Neural progenitor cell (in vitro differentiated cells): ENCODE measurements at regions not wholly inside any gene's neighbourhood (a gene's known extent, or its start where the extent isn't known, plus 50 kb on each side); places are given as distances from the start of the nearest gene placed in this dataset.
"Not testable (repeated sequence)": the region's sequence is repeated elsewhere in the genome, so short reads cannot be mapped to it uniquely, and the experiment has no call there.

ENCODE experiments used
- DNase-seq: peaks from one replicate; pipeline ENCODE4 v3.0.0-alpha.2; 2016; ENCODE audit warnings: low spot score
- H2AFZ ChIP-seq: fragments of 200-600 bp; sonication (generic); replicated peaks from 2 replicates; pipeline ENCODE4 v1.6.1; 2016; ENCODE audit warnings: antibody characterized with exemption
- H3F3A ChIP-seq: fragments of 200-600 bp; sonication (generic); 2 replicates; pipeline ENCODE4 v1.6.1; 2016; ENCODE audit warnings: antibody characterized with exemption, low read depth
- H3K27ac ChIP-seq: fragments of 200-600 bp; sonication (generic); 2 replicates; pipeline ENCODE4 v1.5.1; 2016; ENCODE audit warnings: mild to moderate bottlenecking
- H3K27me3 ChIP-seq: fragments of 200-600 bp; sonication (generic); 2 replicates; pipeline ENCODE4 v1.6.1; 2016; ENCODE audit warnings: mild to moderate bottlenecking, moderate library complexity
- H3K36me3 ChIP-seq: fragments of 200-600 bp; sonication (generic); 2 replicates; pipeline ENCODE4 v1.5.1; 2016
- H3K4me1 ChIP-seq: fragments of 200-600 bp; sonication (generic); 2 replicates; pipeline ENCODE4 v1.6.1; 2016; ENCODE audit warnings: mixed run types
- H3K4me2 ChIP-seq: fragments of 200-600 bp; sonication (generic); 2 replicates; pipeline ENCODE4 v1.6.1; 2016
- H3K4me3 ChIP-seq: fragments of 200-600 bp; sonication (generic); 2 replicates; pipeline ENCODE4 v1.5.1; 2016
- H3K79me2 ChIP-seq: fragments of 200-600 bp; sonication (generic); 2 replicates; pipeline ENCODE4 v1.6.1; 2016; ENCODE audit warnings: low read depth
- H3K9ac ChIP-seq: fragments of 200-600 bp; sonication (generic); 2 replicates; pipeline ENCODE4 v1.6.1; 2016
- H3K9me3 ChIP-seq: fragments of 200-600 bp; sonication (generic); 2 replicates; pipeline ENCODE4 v1.5.1; 2016; ENCODE audit warnings: low read depth
- H4K20me1 ChIP-seq: fragments of 200-600 bp; sonication (generic); 2 replicates; pipeline ENCODE4 v1.6.1; 2016; ENCODE audit warnings: low read depth
- H3K27ac Mint-ChIP-seq: 3 replicates; pipeline ENCODE4 v1.8.0; 2021; ENCODE audit warnings: mixed read lengths
- H3K27me3 Mint-ChIP-seq: 2 replicates; pipeline ENCODE4 v1.8.0; 2022; ENCODE audit warnings: low read depth, mild to moderate bottlenecking, inconsistent platforms, moderate library complexity, mixed read lengths; ENCODE audit not compliant: insufficient read depth
- H3K36me3 Mint-ChIP-seq: 3 replicates; pipeline ENCODE4 v1.8.0; 2021; ENCODE audit warnings: mixed read lengths
- H3K4me1 Mint-ChIP-seq: 3 replicates; pipeline ENCODE4 v1.8.0; 2021; ENCODE audit warnings: mixed read lengths
- H3K4me3 Mint-ChIP-seq: 3 replicates; pipeline ENCODE4 v1.8.0; 2021; ENCODE audit warnings: mild to moderate bottlenecking, moderate library complexity, mixed read lengths
- H3K9me3 Mint-ChIP-seq: 3 replicates; pipeline ENCODE4 v1.8.0; 2020; ENCODE audit warnings: mixed read lengths
- CTCF ChIP-seq: fragments of 200-600 bp; sonication (generic); IDR thresholded peaks from 2 replicates; pipeline ENCODE4 v1.5.1; 2017; ENCODE audit warnings: antibody characterized with exemption, mild to moderate bottlenecking
- EZH2 ChIP-seq: fragments of 200-600 bp; sonication (generic); IDR thresholded peaks from 2 replicates; pipeline ENCODE4 v1.6.1; 2017; ENCODE audit warnings: antibody characterized with exemption, mild to moderate bottlenecking, moderate library complexity
- EZH2phosphoT487 ChIP-seq: fragments of 200-600 bp; sonication (generic); IDR thresholded peaks from 2 replicates; pipeline ENCODE4 v1.6.1; 2017; ENCODE audit warnings: antibody characterized with exemption

- no peak overlapping the region for H3K27ac ChIP-seq
- H3K4me3 ChIP-seq = no peak overlapping the region
- H2AFZ ChIP-seq = no peak overlapping the region
- H3K27ac Mint-ChIP-seq = no peak overlapping the region
- no peak overlapping the region for H3K9ac ChIP-seq
- no peaks in the 10 kb centered on the region for H3K36me3 Mint-ChIP-seq
- no peak overlapping the region for H3K4me2 ChIP-seq
- H3K4me1 ChIP-seq = no peaks in the 10 kb centered on the region
- no peaks in the 10 kb centered on the region for H4K20me1 ChIP-seq
- TF ChIP-seq EZH2 = no peak
- TF ChIP-seq EZH2phosphoT487 = no peak
- TF ChIP-seq CTCF = no peak
- no peaks in the 10 kb centered on the region for H3K27me3 Mint-ChIP-seq
- H3F3A ChIP-seq = no peaks in the 10 kb centered on the region
- H3K79me2 ChIP-seq = no peaks in the 10 kb centered on the region
- no peak for DNase-seq
- H3K27me3 ChIP-seq = no peaks in the 10 kb centered on the region
- H3K9me3 Mint-ChIP-seq = peaks cover 2% of the 10 kb centered on the region
- no peak overlapping the region for H3K4me3 Mint-ChIP-seq
- no peaks in the 10 kb centered on the region for H3K9me3 ChIP-seq
- no peaks in the 10 kb centered on the region for H3K4me1 Mint-ChIP-seq
- H3K36me3 ChIP-seq = no peaks in the 10 kb centered on the region
Measured at GRCh38 chr5:155575861-155576260, 562.3 kb downstream of the KIF4B start.

GRCh38 chr5:155586808-155587207, 573.3 kb downstream of the KIF4B start:
- H3K4me1 Mint-ChIP-seq, H3K27me3 ChIP-seq, DNase-seq, H3K27me3 Mint-ChIP-seq, H3K27ac Mint-ChIP-seq, H3K4me3 Mint-ChIP-seq, H3K4me3 ChIP-seq, H2AFZ ChIP-seq, H3K4me2 ChIP-seq, H4K20me1 ChIP-seq, H3K36me3 Mint-ChIP-seq, H3K9me3 Mint-ChIP-seq, H3K36me3 ChIP-seq, H3K4me1 ChIP-seq, H3K9me3 ChIP-seq, H3F3A ChIP-seq, H3K9ac ChIP-seq, H3K79me2 ChIP-seq, H3K27ac ChIP-seq: not testable (repeated sequence)

GRCh38 chr5:155587458-155587857, 573.9 kb downstream of the KIF4B start:
- no peaks in the 10 kb centered on the region for H3K36me3 ChIP-seq
- H4K20me1 ChIP-seq = no peaks in the 10 kb centered on the region
- no peak overlapping the region for H2AFZ ChIP-seq
- Mint-ChIP-seq H3K27ac (no peak overlapping the region), H3K4me1 (no peaks in the 10 kb centered on the region), H3K36me3 (no peaks in the 10 kb centered on the region), H3K4me3 (no peak overlapping the region), H3K9me3 (no peaks in the 10 kb centered on the region), H3K27me3 (no peaks in the 10 kb centered on the region)
- no peaks in the 10 kb centered on the region for H3K4me1 ChIP-seq
- no peak overlapping the region for H3K4me2 ChIP-seq
- DNase-seq = no peak
- TF ChIP-seq EZH2phosphoT487 (no peak), CTCF (no peak), EZH2 (no peak)
- H3K27me3 ChIP-seq = no peaks in the 10 kb centered on the region
- H3K27ac ChIP-seq = no peak overlapping the region
- no peak overlapping the region for H3K4me3 ChIP-seq
- no peaks in the 10 kb centered on the region for H3K79me2 ChIP-seq
- no peaks in the 10 kb centered on the region for H3K9me3 ChIP-seq
- H3F3A ChIP-seq = no peaks in the 10 kb centered on the region
- H3K9ac ChIP-seq = no peak overlapping the region

- no peak overlapping the region for H3K4me3 Mint-ChIP-seq
- no peak for DNase-seq
- no peak overlapping the region for H3K4me3 ChIP-seq
- no peaks in the 10 kb centered on the region for H3K4me1 ChIP-seq
- H4K20me1 ChIP-seq = no peaks in the 10 kb centered on the region
- no peaks in the 10 kb centered on the region for H3K27me3 ChIP-seq
- H3F3A ChIP-seq = no peaks in the 10 kb centered on the region
- no peak overlapping the region for H3K27ac ChIP-seq
- no peaks in the 10 kb centered on the region for H3K9me3 ChIP-seq
- no peak overlapping the region for H2AFZ ChIP-seq
- H3K27me3 Mint-ChIP-seq = no peaks in the 10 kb centered on the region
- H3K4me1 Mint-ChIP-seq = no peaks in the 10 kb centered on the region
- no peak for TF ChIP-seq EZH2
- TF ChIP-seq EZH2phosphoT487 = no peak
- no peak for TF ChIP-seq CTCF
- no peaks in the 10 kb centered on the region for H3K79me2 ChIP-seq
- H3K4me2 ChIP-seq = no peak overlapping the region
- no peaks in the 10 kb centered on the region for H3K9me3 Mint-ChIP-seq
- no peak overlapping the region for H3K27ac Mint-ChIP-seq
- no peaks in the 10 kb centered on the region for H3K36me3 Mint-ChIP-seq
- H3K9ac ChIP-seq = no peak overlapping the region
- H3K36me3 ChIP-seq = no peaks in the 10 kb centered on the region
Measured at GRCh38 chr5:155591273-155591672, 577.7 kb downstream of the KIF4B start.
